DOHH2 (cell line): ENCODE measurements at regions not wholly inside any gene's neighbourhood (a gene's known extent, or its start where the extent isn't known, plus 50 kb on each side); places are given as distances from the start of the nearest gene placed in this dataset.

Experiments used
- H3F3A ChIP-seq: fragments of 200-600 bp; sonication (generic), shearing (Covaris generic); 2 replicates; pipeline ENCODE4 v1.6.0; 2016; ENCODE audit warnings: antibody characterized with exemption, mild to moderate bottlenecking; ENCODE audit not compliant: control insufficient read depth, insufficient read depth
- H3K27ac ChIP-seq: fragments of 200-600 bp; sonication (generic); 2 replicates; pipeline ENCODE4 v1.5.1; 2014; ENCODE audit warnings: low read depth, mild to moderate bottlenecking, low read length, moderate library complexity
- H3K27me3 ChIP-seq: fragments of 200-600 bp; sonication (generic); 2 replicates; pipeline ENCODE4 v1.6.1; 2014; ENCODE audit warnings: mild to moderate bottlenecking, low read length, mixed read lengths; ENCODE audit not compliant: control insufficient read depth
- H3K36me3 ChIP-seq: fragments of 200-600 bp; sonication (generic); 2 replicates; pipeline ENCODE4 v1.6.1; 2014; ENCODE audit warnings: mild to moderate bottlenecking, low read length, moderate library complexity, mixed read lengths; ENCODE audit not compliant: control insufficient read depth
- H3K4me1 ChIP-seq: fragments of 200-600 bp; sonication (generic); 2 replicates; pipeline ENCODE4 v1.6.1; 2014; ENCODE audit warnings: mild to moderate bottlenecking, low read length, mixed read lengths; ENCODE audit not compliant: control insufficient read depth
- H3K4me2 ChIP-seq: fragments of 200-600 bp; sonication (generic); 2 replicates; pipeline ENCODE4 v1.6.0; 2014; ENCODE audit warnings: mild to moderate bottlenecking, low read length, moderate library complexity
- H3K4me3 ChIP-seq: fragments of 200-600 bp; sonication (generic); 2 replicates; pipeline ENCODE4 v1.5.1; 2014; ENCODE audit warnings: mild to moderate bottlenecking, low read length, mixed read lengths
- H3K79me2 ChIP-seq: fragments of 200-600 bp; sonication (generic); 2 replicates; pipeline ENCODE4 v1.6.1; 2014; ENCODE audit warnings: mild to moderate bottlenecking, low read length, mixed read lengths; ENCODE audit not compliant: control insufficient read depth
- H3K9me2 ChIP-seq: fragments of 200-600 bp; sonication (generic); replicated peaks from 2 replicates; pipeline ENCODE4 v1.6.1; 2014; ENCODE audit warnings: mild to moderate bottlenecking, low read length, mixed read lengths; ENCODE audit not compliant: control insufficient read depth
- H3K9me3 ChIP-seq: fragments of 200-600 bp; sonication (generic); 2 replicates; pipeline ENCODE4 v1.6.1; 2014; ENCODE audit warnings: antibody characterized with exemption, low read length, mixed read lengths; ENCODE audit not compliant: control insufficient read depth, insufficient read depth
- H4K20me1 ChIP-seq: fragments of 200-600 bp; sonication (generic); 2 replicates; pipeline ENCODE4 v1.6.0; 2014; ENCODE audit warnings: low read depth, mild to moderate bottlenecking, antibody characterized with exemption, low read length, moderate library complexity; ENCODE audit not compliant: control insufficient read depth, insufficient read depth
- CTCF ChIP-seq: fragments of 200-600 bp; sonication (generic); IDR thresholded peaks from one replicate; pipeline ENCODE4 v1.5.1; 2014; ENCODE audit warnings: antibody characterized with exemption, mild to moderate bottlenecking, low read depth, low read length; ENCODE audit not compliant: poor library complexity, severe bottlenecking
- EZH2phosphoT487 ChIP-seq: fragments of 200-600 bp; sonication (generic); IDR thresholded peaks from 2 replicates; pipeline ENCODE4 v1.6.1; 2017; ENCODE audit warnings: borderline replicate concordance, mild to moderate bottlenecking, antibody characterized with exemption, low read length, moderate library complexity, mixed read lengths

GRCh38 chr12:113697104-113697503 lies 225.4 kb upstream of the LHX5 start:
- Histone ChIP-seq H3K36me3 (no peaks in the 10 kb centered on the region), H4K20me1 (no peaks in the 10 kb centered on the region), H3K4me2 (no peak overlapping the region), H3K4me1 (no peaks in the 10 kb centered on the region), H3K27me3 (peaks cover 5% of the 10 kb centered on the region; the same call in 1 of the 2 replicates), H3K27ac (no peak overlapping the region), H3K9me3 (no peaks in the 10 kb centered on the region), H3K4me3 (no peak overlapping the region), H3K79me2 (no peaks in the 10 kb centered on the region), H3F3A (no peaks in the 10 kb centered on the region), H3K9me2 (no peaks in the 10 kb centered on the region)
- no peak for TF ChIP-seq EZH2phosphoT487
- TF ChIP-seq CTCF: no peak

DNA sequence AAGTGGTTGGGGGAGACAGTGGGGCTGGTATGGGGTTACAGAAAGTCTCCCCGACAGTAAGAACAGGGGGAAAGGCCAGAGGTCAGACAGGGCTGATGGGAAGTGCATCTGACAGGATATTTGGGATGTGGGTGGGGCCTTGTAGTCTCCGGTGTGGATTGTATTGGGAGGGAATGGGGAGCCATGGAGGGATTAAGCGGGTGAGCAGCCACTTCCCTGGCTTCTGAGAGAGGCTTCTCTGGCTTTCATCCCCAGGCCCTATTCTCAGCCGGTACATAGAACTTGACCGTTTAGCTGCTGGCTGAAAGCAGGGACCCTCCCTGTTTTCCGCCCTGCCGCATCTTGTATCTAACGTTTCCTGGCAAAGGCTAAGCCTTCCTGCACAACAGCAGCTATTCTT lies 222.0 kb upstream of the LHX5 start:
- Histone ChIP-seq H3K27ac (no peak overlapping the region), H3K9me2 (no peaks in the 10 kb centered on the region), H3K27me3 (peaks cover 5% of the 10 kb centered on the region; the same call in 1 of the 2 replicates), H3K36me3 (no peaks in the 10 kb centered on the region), H3K4me3 (no peak overlapping the region), H3K79me2 (no peaks in the 10 kb centered on the region), H3K4me1 (no peaks in the 10 kb centered on the region), H3F3A (no peaks in the 10 kb centered on the region), H3K4me2 (no peak overlapping the region), H4K20me1 (no peaks in the 10 kb centered on the region), H3K9me3 (no peaks in the 10 kb centered on the region)
- TF ChIP-seq EZH2phosphoT487: no peak
- no peak for TF ChIP-seq CTCF

- Histone ChIP-seq H3K79me2 (no peaks in the 10 kb centered on the region), H3K4me3 (no peak overlapping the region), H4K20me1 (no peaks in the 10 kb centered on the region), H3K4me1 (no peaks in the 10 kb centered on the region), H3F3A (no peaks in the 10 kb centered on the region), H3K27ac (no peak overlapping the region), H3K27me3 (no peaks in the 10 kb centered on the region), H3K36me3 (no peaks in the 10 kb centered on the region), H3K9me2 (no peaks in the 10 kb centered on the region), H3K9me3 (no peaks in the 10 kb centered on the region), H3K4me2 (no peak overlapping the region)
- no peak for TF ChIP-seq CTCF
- no peak for TF ChIP-seq EZH2phosphoT487
Observed at GRCh38 chr12:113689047-113689610, 217.5 kb upstream of the LHX5 start.
